GM18511 (cell line): ENCODE measurements at regions not wholly inside any gene's neighbourhood (a gene's known extent, or its start where the extent isn't known, plus 50 kb on each side); places are given as distances from the start of the nearest gene placed in this dataset.
"Not testable (repeated sequence)": the region's sequence is repeated elsewhere in the genome, so short reads cannot be mapped to it uniquely, and the experiment has no call there.

Source experiments
- ATAC-seq: cut with Tn5 transposase; IDR thresholded peaks from one replicate; pipeline ENCODE4 v1.9.1; 2021; ENCODE audit warnings: mild to moderate bottlenecking, moderate library complexity; ENCODE audit not compliant: unreplicated experiment

DNA sequence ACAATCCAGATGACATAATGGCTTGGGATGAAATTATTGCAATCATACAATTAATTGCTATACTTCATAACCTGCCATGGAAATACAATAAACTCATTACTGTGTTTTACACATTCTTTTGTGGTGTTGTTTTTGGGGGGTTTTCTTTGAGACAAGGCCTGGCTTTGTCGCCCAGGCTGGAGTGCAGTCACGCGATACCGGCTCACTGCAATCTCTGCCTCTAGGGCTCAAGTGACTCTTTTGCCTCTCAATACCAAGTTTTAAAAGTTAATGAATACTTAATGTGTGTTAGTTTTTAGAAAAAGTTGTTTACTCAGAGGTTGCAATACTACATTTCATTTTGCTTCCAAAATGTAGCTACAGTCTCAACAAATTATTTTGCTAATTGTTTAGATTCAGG is 598.4 kb downstream of the CHSY3 start:
- ATAC-seq = no peak

DNA sequence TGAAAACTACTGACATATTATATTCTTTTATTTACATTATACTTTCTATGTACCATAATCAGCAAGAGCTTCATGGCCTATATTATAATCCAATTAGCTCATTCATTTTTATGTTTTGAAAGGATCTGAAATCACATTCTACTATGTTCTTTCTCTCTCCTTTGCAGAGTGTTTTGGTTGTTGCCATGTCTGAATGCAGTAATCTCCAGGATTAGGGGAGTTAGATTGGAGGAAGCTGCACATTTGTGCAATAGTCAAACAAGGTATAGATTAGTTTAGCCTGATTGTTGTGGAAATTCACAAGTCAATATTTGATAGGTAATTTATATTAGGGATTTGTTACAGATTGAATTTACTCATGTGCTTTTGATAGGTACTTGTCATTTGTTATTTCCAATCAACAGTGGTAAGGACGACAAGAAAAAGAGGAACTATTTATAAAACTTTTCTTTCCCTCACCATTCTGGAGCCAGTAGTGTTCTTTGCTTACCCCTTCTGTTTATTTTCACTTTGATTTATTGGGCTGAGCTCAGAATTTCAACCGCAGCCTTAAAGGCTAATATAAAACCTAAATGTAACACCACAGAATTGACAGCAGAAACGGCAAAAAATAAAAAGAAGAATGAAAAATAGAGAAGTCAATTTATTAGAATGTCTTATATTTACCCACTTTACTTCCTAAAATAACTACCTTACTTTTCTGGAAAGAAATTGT is 597.0 kb downstream of the CHSY3 start:
- no peak for ATAC-seq

GRCh38 chr5:130500495-130500894 is 596.2 kb downstream of the CHSY3 start:
- not testable (repeated sequence) for ATAC-seq

DNA sequence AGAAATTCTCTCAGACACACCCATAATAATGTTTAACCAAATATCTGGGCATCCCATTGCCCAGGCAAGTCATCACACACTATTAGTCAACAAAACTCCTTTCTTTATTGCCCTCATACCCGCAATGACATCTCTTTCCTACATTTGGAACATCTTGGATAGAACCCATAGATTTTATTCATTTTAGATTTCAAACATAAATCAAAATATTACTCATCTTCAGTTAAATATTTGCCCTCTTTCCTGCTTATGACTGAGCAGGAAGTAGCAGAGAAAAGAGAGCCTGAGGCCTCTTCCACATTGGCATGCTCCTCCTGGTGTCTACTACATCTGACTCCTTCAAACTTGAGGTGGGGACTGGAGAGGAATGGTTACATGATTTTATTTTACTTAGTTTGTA is 592.0 kb downstream of the CHSY3 start:
- no peak for ATAC-seq

GRCh38 chr5:130488252-130488651 is 584.0 kb downstream of the CHSY3 start:
- no peak for ATAC-seq

GRCh38 chr5:130479045-130479804 is 575.0 kb downstream of the CHSY3 start:
- no peak for ATAC-seq

DNA sequence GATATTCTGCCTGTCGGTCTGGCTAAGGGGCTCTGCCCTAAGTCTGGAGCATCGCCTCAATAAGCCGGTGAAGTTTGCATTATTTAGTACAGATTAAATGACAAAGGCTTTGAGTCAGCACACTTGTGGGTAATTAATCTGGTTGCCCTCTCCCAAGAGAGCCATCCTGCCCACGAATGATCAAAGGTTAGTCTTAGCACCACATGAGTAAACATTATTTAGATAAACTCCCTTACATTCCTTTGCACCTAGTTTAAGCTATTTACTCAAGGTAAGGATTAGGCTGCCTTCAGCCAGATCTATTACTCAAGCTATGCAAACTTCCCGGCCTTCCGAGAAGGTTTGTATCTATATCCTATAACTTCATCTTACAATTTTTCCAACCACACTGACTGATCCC is 572.1 kb downstream of the CHSY3 start:
- no peak for ATAC-seq

- ATAC-seq = no peak
Observed at GRCh38 chr5:130462516-130462915, 558.3 kb downstream of the CHSY3 start.

GRCh38 chr5:130455175-130455574 is 550.9 kb downstream of the CHSY3 start:
- ATAC-seq = no peak

DNA sequence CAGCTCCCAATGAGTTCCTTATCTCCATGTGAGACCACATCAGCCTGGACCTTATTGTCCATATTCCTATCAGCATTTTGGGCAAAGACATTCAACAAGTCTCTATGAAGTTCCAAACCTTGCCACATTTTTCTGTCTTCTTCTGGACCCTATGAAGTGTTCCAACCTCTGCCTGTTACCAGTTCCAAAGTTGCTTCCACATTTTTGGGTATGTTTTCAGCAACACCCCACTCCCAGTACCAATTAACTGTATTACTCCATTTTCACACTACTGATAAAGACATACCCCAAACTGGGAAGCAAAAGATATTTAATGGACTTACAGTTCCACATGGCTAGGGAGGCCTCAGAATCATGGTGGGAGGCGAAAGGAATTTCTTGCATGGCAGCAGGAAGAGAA is 548.5 kb downstream of the CHSY3 start:
- ATAC-seq = no peak

- no peak for ATAC-seq
Observed at GRCh38 chr5:130436430-130436829, 532.2 kb downstream of the CHSY3 start.

- ATAC-seq = no peak
Observed at GRCh38 chr5:130427222-130427955, 523.1 kb downstream of the CHSY3 start.

DNA sequence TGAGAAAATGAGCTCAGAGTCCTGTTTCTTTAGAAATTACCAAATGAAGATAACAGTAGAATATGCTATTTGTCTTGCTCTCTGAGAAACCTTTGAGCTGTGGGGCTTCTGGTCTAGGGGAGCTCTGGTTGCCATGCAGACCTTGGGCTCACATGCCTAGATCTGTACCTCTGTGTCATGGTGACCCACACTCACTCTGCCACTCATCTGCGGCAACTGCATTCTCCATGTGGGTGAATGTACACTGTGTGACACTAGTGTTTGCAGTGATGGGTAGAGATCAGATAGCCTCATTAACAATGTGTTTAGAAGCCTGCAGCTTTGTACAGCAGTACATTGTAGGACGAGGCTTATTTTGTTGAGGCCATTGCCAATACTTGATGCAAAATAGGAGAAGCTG is 521.2 kb downstream of the CHSY3 start:
- ATAC-seq = no peak

- ATAC-seq = no peak
Observed at GRCh38 chr5:130424341-130424740, 520.1 kb downstream of the CHSY3 start.

DNA sequence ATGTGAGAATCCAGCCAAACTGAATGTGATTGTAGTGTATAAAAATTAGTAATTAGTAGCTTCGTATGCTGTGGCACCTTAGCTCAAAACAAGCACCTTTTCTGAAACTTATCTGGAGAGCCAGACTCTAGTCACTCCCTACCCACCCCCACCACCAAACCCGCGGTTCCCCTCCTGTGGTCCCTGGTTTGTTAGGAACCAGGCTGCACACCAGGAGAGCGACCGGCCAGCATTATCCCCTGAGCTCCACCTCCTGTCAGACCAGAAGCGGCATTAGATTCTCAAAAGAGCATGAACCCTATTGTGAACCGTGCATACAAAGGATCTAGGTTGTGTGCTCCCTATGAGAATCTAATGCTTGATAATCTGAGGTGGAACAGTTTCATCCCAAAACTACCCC is 498.6 kb downstream of the CHSY3 start:
- ATAC-seq = no peak

DNA sequence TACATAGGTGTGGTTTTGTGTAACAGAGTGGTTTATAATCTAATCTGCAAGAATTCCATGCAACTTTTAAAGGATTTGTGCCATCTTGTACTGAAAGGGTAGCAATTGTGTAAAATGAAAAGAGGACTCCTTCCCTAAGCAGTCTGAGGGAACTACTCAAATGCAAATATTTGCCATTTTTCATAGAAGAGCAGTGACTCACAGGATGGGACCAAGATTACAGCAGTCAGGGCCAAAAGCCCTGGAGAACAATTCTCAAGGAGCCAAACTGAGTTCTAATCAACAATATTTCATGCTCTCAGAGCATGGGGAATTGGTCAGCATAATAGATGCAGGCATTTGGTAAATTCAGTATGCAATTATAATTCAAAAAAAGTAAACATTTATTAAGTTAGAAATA is 495.8 kb downstream of the CHSY3 start:
- no peak for ATAC-seq

DNA sequence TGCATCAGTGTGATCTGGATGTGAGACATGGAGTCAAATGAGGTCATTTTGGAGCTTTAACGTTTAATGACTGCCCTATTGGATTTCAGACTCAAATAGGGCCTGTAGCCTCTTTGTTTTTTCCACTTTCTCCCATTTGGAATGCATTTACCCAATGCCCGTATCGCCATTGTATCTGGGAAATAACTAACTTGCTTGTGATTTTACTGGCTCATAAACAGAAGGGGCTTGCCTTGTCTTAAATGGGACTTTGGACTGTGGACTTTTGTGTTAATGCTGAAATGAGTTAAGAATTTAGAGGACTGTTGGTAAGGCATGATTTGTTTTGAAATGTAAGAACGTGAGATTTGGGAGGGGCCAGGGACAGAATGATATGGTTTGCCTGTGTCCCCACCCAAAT is 494.6 kb downstream of the CHSY3 start:
- ATAC-seq = no peak

GRCh38 chr5:130397727-130398126 is 493.5 kb downstream of the CHSY3 start:
- ATAC-seq = not testable (repeated sequence)

DNA sequence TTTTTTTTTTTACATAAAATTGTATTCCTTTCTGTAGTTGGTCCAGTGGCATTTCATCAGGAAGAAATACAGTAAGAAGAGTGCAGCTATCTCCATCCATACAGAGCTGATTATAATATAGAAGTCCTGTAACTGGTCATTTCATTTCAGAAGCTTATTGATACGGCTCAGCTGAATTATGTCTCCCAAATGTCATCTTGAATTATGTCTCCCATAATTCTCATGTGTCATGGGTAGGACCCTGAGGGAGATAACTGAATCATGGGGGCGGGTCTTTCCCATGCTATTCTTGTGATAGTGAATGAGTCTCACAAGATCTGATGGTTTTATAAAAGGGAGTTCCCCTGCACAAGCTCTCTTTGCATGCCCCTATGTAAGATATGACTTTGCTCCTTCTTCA is 492.9 kb downstream of the CHSY3 start:
- no peak for ATAC-seq

GRCh38 chr5:130391727-130392264 is 487.5 kb downstream of the CHSY3 start:
- ATAC-seq = not testable (repeated sequence)

DNA sequence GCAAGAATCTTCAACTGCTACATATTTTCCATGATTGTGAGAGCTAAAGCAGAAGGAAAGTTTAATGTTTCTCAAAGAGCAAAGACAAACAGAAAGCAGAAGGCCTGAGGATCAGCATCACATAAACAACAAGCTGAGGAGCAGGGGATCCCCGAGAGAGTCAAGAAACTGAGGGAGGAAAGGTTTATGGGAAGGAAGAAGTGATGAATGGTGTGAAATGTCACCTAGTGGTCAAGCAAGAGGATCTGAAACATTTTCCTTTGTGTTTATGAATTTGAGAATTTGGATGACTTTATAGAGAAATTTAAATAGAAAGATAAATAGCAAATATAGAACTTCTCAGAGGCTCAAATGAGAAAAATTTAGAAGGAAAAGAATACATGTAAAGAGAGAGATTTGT is 481.9 kb downstream of the CHSY3 start:
- ATAC-seq = no peak

DNA sequence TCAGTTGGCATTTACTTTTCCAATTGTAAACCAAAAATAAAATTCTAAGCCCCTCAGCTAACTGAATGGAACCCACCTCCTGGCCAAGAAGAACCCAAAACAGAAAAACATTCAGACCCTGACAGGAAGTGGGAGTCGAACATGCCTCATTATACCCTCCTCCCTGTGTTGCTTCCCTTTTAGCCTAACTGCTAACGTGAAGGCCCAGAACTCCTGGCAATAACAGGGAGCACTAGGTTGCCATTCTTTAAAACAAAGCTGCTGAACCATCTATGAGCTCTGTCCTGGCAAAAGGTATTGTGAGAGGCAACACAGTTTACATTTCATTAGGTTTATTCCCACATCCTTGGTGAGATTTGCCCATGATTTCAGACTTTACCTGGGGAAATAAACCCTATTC is 481.4 kb downstream of the CHSY3 start:
- ATAC-seq = no peak
